Hepatocyte (in vitro differentiated cells): ENCODE measurements at regions not wholly inside any gene's neighbourhood (a gene's known extent, or its start where the extent isn't known, plus 50 kb on each side); places are given as distances from the start of the nearest gene placed in this dataset.

Experiments
- EZH2 ChIP-seq: fragments of 200-600 bp; sonication (generic); IDR thresholded peaks from 2 replicates; pipeline ENCODE4 v1.6.1; 2016; ENCODE audit warnings: antibody characterized with exemption, mild to moderate bottlenecking, borderline replicate concordance
- EZH2phosphoT487 ChIP-seq: fragments of 200-600 bp; sonication (generic); IDR thresholded peaks from one replicate; pipeline ENCODE4 v1.6.1; 2018; ENCODE audit warnings: antibody characterized with exemption, mild to moderate bottlenecking, low read depth, moderate library complexity; ENCODE audit not compliant: unreplicated experiment, severe bottlenecking
- TF ChIP-seq, protein P1 (sequence below): fragments of 200-600 bp; sonication (generic); IDR thresholded peaks from 2 replicates; pipeline ENCODE4 v1.5.1; 2016; ENCODE audit warnings: antibody characterized with exemption, mild to moderate bottlenecking; ENCODE audit not compliant: poor library complexity

DNA sequence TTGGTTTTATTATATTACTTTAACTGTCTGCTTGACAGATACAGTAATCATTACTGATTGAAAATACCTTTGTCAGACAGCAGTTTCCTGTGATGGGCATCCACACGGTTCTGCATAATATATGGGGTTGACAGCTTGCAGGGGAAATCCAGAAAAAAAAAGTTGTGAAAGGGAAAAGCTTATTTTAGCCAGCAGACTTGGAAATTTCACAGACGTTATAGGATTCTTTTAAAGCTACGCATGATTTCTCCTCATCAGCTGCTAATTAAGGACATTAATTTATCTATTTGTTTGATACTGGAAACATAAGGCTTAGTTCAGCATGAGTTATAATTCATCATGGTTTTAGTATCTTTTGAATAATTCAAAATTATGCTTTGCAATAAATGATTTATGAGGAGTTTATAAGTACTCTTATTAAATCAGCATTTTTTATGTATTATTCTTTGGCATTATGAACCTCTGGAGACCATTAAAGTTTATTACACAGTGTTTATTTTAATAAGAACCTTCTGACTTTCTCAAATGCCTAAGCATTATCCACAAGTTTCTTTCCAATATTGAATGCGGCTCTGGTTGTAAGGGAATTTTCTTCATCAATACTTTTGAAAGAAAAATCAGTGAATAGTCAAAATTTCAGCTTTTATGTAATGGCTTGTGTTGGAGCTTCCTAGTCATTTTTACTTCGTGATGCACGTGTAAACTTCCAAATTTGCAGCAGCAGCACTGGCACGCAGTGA, 235.3 kb upstream of the KCNK2 start:
- TF ChIP-seq, protein P1, sequence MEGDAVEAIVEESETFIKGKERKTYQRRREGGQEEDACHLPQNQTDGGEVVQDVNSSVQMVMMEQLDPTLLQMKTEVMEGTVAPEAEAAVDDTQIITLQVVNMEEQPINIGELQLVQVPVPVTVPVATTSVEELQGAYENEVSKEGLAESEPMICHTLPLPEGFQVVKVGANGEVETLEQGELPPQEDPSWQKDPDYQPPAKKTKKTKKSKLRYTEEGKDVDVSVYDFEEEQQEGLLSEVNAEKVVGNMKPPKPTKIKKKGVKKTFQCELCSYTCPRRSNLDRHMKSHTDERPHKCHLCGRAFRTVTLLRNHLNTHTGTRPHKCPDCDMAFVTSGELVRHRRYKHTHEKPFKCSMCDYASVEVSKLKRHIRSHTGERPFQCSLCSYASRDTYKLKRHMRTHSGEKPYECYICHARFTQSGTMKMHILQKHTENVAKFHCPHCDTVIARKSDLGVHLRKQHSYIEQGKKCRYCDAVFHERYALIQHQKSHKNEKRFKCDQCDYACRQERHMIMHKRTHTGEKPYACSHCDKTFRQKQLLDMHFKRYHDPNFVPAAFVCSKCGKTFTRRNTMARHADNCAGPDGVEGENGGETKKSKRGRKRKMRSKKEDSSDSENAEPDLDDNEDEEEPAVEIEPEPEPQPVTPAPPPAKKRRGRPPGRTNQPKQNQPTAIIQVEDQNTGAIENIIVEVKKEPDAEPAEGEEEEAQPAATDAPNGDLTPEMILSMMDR: no peak
- no peak for TF ChIP-seq EZH2
- no peak for TF ChIP-seq EZH2phosphoT487
